GM12892 (cell line): ENCODE measurements at regions not wholly inside any gene's neighbourhood (a gene's known extent, or its start where the extent isn't known, plus 50 kb on each side); places are given as distances from the start of the nearest gene placed in this dataset.

ENCODE experiments used
- POLR2A ChIP-seq: IDR thresholded peaks from 2 replicates; pipeline ENCODE4 v1.6.1; 2011; ENCODE audit warnings: low read depth, low read length, control low read depth
- POLR2AphosphoS5 ChIP-seq: IDR thresholded peaks from 2 replicates; pipeline ENCODE4 v1.6.1; 2011; ENCODE audit warnings: low read depth, low read length, control low read depth
- TAF1 ChIP-seq: IDR thresholded peaks from 2 replicates; pipeline ENCODE4 v1.6.1; 2011; ENCODE audit warnings: low read depth, mild to moderate bottlenecking, control low read depth, low read length, borderline replicate concordance

GRCh38 chr18:6644836-6645627 lies 84.5 kb upstream of the ARHGAP28 start:
- TF ChIP-seq POLR2AphosphoS5: no peak
- TF ChIP-seq POLR2A: no peak
- TF ChIP-seq TAF1: no peak
